C4-2B (cell line): ENCODE measurements at regions not wholly inside any gene's neighbourhood (a gene's known extent, or its start where the extent isn't known, plus 50 kb on each side); places are given as distances from the start of the nearest gene placed in this dataset.

Source experiments
- H3K27ac ChIP-seq: fragments of 450-650 bp; 2 replicates; pipeline ENCODE4 v1.5.1; 2017
- ZFX ChIP-seq: fragments of 450-650 bp; IDR thresholded peaks from 2 replicates; pipeline ENCODE4 v1.6.1; 2017
- TF ChIP-seq, protein P1 (sequence below): fragments of 450-650 bp; conservative IDR thresholded peaks from 2 replicates; pipeline ENCODE4 v1.5.1; 2017; ENCODE audit warnings: mild to moderate bottlenecking

GRCh38 chr2:122062506-122062905 lies 307.1 kb downstream of the TSN start:
- H3K27ac ChIP-seq, result no peak overlapping the region
- no peak for TF ChIP-seq ZFX
- TF ChIP-seq, protein P1, sequence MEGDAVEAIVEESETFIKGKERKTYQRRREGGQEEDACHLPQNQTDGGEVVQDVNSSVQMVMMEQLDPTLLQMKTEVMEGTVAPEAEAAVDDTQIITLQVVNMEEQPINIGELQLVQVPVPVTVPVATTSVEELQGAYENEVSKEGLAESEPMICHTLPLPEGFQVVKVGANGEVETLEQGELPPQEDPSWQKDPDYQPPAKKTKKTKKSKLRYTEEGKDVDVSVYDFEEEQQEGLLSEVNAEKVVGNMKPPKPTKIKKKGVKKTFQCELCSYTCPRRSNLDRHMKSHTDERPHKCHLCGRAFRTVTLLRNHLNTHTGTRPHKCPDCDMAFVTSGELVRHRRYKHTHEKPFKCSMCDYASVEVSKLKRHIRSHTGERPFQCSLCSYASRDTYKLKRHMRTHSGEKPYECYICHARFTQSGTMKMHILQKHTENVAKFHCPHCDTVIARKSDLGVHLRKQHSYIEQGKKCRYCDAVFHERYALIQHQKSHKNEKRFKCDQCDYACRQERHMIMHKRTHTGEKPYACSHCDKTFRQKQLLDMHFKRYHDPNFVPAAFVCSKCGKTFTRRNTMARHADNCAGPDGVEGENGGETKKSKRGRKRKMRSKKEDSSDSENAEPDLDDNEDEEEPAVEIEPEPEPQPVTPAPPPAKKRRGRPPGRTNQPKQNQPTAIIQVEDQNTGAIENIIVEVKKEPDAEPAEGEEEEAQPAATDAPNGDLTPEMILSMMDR, result no peak

DNA sequence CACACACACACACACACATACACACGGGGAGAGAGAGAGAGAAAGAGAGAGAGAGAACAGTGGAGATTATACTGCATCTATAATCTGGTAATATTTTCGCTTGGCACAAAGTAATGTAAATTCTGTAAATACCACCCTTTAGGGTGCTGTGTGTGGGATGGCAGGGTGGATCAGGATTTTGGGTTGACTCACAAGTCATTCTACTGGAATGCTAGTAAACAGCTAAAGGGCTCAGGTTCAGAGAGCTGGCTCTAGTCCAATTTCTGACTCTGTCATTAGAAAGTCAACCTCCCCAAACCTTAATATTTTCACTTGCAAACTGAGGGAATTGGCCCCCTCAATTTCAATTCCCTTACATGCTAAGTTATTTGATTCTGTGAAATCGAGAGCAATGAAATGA lies 308.3 kb downstream of the TSN start:
- TF ChIP-seq, protein P1, result no peak
- no peak for TF ChIP-seq ZFX
- no peak overlapping the region for H3K27ac ChIP-seq

GRCh38 chr2:122070241-122070731 lies 314.8 kb downstream of the TSN start:
- H3K27ac ChIP-seq, result no peak overlapping the region

GRCh38 chr2:122072666-122073065 lies 317.2 kb downstream of the TSN start:
- H3K27ac ChIP-seq, result no peak overlapping the region
- TF ChIP-seq, protein P1, result no peak
- TF ChIP-seq ZFX, result no peak

More at GRCh38 chr2:122070241-122070731, 314.8 kb downstream of the TSN start:
- TF ChIP-seq ZFX, result no peak
- TF ChIP-seq, protein P1, result no peak

DNA sequence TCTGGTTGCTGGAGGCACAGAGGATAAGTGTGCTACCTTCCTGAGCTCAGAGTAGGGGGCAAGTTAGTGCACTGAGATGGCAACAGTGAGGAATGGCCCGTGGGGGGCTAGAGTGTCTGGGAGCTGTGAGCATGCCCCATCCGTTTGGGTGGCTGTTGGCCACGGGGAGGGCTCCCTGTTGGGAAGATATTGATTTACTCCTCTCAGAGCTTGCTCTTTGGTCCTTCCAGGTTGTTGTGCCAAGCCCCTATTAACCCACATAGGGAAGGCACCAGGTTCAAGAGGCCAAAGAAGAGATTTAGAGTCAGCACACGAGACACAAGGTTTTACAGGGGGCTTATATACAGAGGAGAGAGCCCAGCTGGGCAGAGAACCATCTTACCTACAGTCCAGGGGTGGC lies 318.8 kb downstream of the TSN start:
- TF ChIP-seq, protein P1, result no peak
- no peak for TF ChIP-seq ZFX
- no peak overlapping the region for H3K27ac ChIP-seq

DNA sequence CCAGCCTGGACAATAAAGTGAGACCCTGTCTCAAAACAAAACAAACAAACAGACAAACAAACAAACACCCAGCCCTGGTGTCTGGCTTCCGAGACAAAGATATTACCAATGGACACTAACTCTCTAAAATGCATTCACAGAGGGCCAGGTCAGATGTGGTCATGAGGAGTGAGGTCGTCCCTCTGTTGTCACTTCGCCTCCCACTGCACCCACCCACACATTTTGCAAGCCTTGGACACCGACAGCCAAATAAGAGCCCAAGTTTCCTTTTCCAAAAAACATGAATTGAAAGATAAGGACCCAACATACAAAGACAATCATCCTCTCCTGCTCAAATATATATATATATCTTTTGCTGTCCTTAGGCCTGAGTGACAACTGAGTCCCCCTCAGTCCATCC lies 319.9 kb downstream of the TSN start:
- no peak for TF ChIP-seq ZFX
- TF ChIP-seq, protein P1, result no peak
- H3K27ac ChIP-seq, result no peak overlapping the region

- TF ChIP-seq ZFX, result no peak
- TF ChIP-seq, protein P1, result no peak
- no peak overlapping the region for H3K27ac ChIP-seq
These were observed 321.7 kb downstream of the TSN start for GRCh38 chr2:122077114-122077513.
